ENCODE measurements at regions not wholly inside any gene's neighbourhood (a gene's known extent, or its start where the extent isn't known, plus 50 kb on each side); places are given as distances from the start of the nearest gene placed in this dataset.
"Not testable (repeated sequence)": the region's sequence is repeated elsewhere in the genome, so short reads cannot be mapped to it uniquely, and the experiment has no call there.

- DNase-seq, result no peak
These were observed 220.6 kb downstream of the PTGER3 start for GRCh38 chr1:70827030-70827429.

GRCh38 chr1:70828177-70828576 is 219.4 kb downstream of the PTGER3 start:
- DNase-seq, result no peak

- not testable (repeated sequence) for DNase-seq
These were observed 213.3 kb downstream of the PTGER3 start for GRCh38 chr1:70834365-70834764.

GRCh38 chr1:70836456-70836855 is 211.2 kb downstream of the PTGER3 start:
- no peak for DNase-seq

GRCh38 chr1:70840260-70840953 is 207.2 kb downstream of the PTGER3 start:
- DNase-seq, result no peak

- DNase-seq, result no peak
These were observed 205.1 kb downstream of the PTGER3 start for GRCh38 chr1:70842562-70842961.

GRCh38 chr1:70843452-70843851 is 204.2 kb downstream of the PTGER3 start:
- DNase-seq, result no peak

GRCh38 chr1:70847013-70847412 is 200.6 kb downstream of the PTGER3 start:
- DNase-seq, result no peak

GRCh38 chr1:70855203-70855602 is 192.4 kb downstream of the PTGER3 start:
- DNase-seq, result no peak

GRCh38 chr1:70856201-70856600 is 191.4 kb downstream of the PTGER3 start:
- DNase-seq, result no peak

GRCh38 chr1:70863239-70863638 is 184.4 kb downstream of the PTGER3 start:
- DNase-seq, result no peak

GRCh38 chr1:70864302-70864701 is 183.3 kb downstream of the PTGER3 start:
- DNase-seq, result no peak

GRCh38 chr1:70866542-70867264 is 180.9 kb downstream of the PTGER3 start:
- DNase-seq, result no peak

GRCh38 chr1:70871790-70872189 is 175.8 kb downstream of the PTGER3 start:
- DNase-seq, result no peak

GRCh38 chr1:70874063-70874462 is 173.6 kb downstream of the PTGER3 start:
- DNase-seq, result no peak

- DNase-seq, result no peak
These were observed 172.8 kb downstream of the PTGER3 start for GRCh38 chr1:70874818-70875217.

- no peak for DNase-seq
These were observed 170.3 kb downstream of the PTGER3 start for GRCh38 chr1:70877343-70877742.

GRCh38 chr1:70887936-70888335 is 159.7 kb downstream of the PTGER3 start:
- no peak for DNase-seq

- no peak for DNase-seq
These were observed 158.9 kb downstream of the PTGER3 start for GRCh38 chr1:70888722-70889121.

GRCh38 chr1:70890408-70890807 is 157.2 kb downstream of the PTGER3 start:
- DNase-seq, result no peak

GRCh38 chr1:70891051-70891843 is 156.4 kb downstream of the PTGER3 start:
- DNase-seq, result no peak

GRCh38 chr1:70892140-70892539 is 155.5 kb downstream of the PTGER3 start:
- DNase-seq, result no peak

- DNase-seq, result no peak
These were observed 154.7 kb downstream of the PTGER3 start for GRCh38 chr1:70892930-70893329.

GRCh38 chr1:70893381-70893780 is 154.2 kb downstream of the PTGER3 start:
- no peak for DNase-seq

Measured in GOT3 (cell line).